GM19035 (cell line): ENCODE measurements at regions not wholly inside any gene's neighbourhood (a gene's known extent, or its start where the extent isn't known, plus 50 kb on each side); places are given as distances from the start of the nearest gene placed in this dataset.
"Not testable (repeated sequence)": the region's sequence is repeated elsewhere in the genome, so short reads cannot be mapped to it uniquely, and the experiment has no call there.

ENCODE experiments used
- ATAC-seq: cut with Tn5 transposase; IDR thresholded peaks from one replicate; pipeline ENCODE4 v1.9.1; 2021; ENCODE audit not compliant: unreplicated experiment

DNA sequence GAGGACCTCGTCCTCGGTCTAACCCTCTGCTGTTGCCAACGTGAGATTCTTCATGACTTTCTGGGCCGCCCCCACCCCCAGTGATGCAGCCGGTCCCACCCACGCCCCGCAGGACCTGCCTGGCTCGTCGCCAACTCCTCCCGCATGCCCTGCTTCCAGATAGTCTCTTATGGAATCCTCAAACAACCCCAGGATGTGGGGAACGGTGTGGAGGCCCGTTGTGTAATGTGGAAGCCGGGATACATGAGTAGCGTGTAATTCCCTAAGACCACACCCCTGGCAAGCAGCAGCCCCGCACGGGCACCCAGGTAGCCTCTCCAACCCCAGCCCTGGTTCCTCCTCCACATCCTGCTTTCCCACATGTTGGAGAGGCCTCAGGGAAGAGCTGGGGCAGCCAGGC is 275.9 kb downstream of the C16orf95 start:
- ATAC-seq, result no peak

DNA sequence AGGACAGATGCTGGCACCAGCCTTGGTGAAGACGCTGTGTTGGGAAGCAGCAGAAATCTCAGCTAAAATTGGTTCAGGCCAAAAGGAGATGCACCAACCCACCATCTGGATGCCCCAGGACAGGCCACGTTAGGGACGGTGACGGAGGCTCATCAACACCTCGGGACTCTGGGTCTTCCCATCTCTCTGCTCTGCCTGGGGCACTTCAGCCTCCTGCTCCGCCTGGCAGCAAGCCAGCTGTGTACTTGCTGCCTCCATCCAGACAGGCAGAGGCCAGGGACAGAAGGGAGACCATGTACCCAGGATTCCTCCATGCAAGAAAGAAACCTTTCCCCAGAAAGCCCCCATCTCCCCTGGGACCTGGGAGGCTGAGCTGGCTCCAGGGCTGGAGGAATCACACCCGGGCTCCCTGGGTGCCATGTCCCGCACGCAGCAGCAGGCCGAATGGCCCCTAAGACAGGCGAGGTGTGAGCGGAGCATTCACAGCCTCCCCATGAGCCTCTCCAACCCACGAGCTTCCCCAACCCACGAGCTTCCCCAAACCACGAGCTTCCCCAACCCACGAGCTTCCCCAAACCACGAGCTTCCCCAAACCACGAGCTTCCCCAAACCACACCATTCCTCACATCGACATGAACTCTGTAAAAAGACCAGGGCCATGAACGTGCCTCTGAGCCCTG is 274.5 kb downstream of the C16orf95 start:
- no peak for ATAC-seq

DNA sequence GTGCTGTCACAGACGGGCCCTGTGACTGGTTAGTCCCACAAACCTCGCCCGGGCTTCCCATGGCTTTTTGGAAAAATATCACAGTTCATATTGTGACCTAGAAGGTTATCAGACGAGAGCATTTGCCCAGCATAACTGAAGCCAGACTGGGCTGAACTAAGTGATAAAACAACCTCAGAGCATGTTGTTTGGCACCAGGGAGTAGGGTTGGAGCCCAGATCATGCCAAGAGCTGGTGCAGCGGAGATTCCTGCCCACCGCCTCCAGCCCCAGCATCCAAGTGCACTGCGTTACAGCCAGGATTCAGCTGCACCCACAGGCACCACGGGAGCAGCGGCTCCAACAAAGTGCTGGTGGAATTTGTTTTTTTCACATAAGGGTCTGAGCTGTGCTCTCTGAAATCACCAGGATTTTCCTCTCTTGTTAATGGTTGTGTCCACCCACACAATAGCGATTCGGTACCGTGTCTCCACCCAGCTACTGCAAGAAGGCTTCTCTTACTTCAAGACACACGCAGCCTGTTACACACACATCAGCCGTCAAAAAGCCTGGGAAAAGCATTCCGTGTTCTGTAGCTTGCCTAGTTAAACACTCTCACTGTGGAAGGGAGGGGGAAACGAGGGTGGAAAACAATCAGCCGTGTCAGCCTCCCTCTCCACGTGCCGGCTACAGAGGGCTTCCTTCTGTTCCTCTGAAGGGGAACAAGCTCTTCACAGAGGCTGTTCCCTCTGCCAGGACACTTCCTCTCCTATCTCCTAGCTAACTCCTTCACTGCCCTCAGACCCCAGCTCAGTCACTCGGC is 273.8 kb downstream of the C16orf95 start:
- ATAC-seq, result no peak

DNA sequence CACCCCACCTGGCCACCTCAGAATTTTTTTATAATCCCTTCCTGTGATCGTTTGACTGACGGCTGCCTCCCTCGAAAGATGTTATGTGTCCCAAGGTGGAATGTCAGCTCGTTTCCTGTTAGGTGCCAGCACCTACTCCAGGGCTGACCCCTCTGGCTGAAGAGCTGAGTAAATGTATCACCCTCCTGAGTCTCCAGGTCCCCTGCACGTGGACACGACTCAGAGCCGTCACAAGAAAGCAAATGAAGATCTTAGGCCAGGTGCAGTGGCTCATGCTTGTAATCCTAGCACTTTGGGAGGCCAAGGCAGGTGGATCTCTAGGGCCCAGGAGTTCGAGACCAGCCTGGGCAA is 273.2 kb downstream of the C16orf95 start:
- ATAC-seq, result no peak

DNA sequence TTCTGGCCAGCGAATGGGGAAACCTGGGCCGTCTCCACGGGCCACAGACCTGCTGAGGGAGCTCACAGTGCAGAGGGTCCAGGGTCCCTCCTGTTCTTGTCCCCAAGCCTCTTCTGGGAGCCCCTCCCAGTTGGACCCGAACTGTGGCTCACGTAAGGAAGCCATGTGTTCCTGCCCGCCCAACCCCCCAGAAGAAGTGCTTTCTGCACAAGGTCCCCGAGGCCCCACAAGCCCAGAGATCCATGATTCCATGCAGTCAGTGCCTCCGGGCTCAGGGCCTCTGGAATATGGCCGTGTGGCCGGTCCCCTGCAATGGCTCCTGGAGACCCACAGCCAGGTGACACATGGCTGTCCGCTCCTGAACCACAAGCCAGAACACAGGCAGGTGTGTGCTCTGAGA is 272.4 kb downstream of the C16orf95 start:
- ATAC-seq, result no peak

DNA sequence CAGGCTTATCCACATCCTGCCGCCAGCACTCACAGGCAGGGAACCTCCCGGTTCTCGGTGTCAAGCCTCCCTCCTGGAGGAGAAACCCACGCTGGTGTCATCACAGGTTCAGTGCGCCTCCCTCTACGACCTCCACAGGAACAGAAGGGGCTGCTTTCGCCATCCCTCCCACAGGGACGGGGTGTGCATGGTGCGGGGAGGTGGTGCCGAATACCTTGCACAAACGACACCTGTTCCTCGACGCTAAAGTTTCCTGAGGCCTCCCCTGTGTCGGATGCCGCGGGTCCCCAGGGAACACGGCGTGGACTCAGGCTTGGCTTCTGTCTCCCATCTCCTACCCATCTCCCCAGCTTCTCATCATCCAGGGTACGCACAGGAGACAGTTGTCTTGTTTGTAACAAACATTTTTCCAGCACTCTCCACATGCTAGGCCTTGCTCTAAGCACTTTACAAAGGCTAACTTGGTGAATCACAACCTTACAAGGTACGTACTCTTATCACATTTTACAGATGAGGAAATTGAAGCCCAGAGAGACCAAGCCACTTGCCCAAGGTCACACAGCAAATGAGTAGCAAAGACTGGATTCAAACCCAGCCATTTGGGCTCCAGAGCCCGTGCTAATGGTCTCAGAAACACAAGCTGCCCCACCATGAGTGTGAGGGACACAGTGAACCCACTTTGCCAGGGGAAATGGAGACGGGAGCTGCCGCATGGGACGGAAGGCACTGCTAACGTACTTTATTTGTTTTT is 271.6 kb downstream of the C16orf95 start:
- no peak for ATAC-seq

DNA sequence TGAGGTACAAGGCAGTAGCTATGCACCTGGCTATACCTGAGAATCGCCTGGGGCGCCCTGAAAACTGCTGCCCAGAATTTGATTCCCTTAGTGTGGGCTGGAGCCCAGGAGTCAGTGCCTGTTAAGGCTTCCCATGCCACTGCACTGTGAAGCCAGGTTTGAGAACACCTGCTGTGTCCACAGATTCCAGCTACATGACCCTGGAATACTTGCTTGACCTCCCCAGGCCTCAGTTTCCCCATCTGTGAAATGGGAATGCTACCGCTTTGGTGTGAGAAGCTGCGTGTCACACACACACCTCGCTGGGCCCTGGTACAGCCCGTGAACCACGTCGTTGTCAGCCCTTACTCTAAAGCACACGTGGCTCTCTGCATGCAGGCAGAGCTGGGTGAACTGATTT is 271.0 kb downstream of the C16orf95 start:
- ATAC-seq, result no peak

DNA sequence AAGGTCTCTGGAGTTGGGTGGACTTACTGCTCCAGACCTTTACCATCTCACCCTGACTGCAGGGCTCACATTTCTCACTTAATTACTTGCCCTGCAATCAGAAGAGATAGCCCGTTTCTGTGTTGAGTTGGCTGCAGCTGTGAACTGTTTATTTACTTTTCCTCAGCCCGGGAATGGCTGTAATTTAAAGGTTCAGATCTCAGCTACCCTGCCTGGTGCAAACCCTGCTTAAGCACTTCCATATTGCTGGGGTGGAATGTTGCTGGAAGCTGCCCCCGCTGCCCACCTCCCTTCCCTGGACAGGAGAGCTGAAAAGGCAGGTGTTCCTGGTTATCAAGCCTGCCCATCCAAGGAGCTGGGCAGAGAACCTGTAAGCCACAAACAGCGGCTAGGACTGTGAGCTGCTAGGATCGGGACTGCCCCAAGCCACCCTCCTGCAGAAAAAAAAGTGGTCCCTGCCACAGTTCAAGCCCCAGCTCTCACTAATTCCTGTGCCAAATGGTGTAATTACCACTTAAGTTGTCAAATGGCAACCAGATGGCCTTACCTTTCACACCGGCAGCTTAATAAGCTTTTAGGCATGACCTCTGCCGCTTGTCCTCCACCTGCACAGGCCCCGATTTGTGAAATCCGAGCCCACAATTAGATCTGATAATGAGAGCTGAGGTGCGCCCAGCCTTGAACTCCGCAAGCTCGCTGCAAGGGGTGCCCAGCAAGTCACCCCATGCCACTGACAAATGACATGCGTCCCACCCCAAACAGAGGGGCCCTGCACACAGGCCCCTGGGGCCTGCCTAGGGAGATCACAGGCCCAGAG is 269.8 kb downstream of the C16orf95 start:
- ATAC-seq, result no peak

DNA sequence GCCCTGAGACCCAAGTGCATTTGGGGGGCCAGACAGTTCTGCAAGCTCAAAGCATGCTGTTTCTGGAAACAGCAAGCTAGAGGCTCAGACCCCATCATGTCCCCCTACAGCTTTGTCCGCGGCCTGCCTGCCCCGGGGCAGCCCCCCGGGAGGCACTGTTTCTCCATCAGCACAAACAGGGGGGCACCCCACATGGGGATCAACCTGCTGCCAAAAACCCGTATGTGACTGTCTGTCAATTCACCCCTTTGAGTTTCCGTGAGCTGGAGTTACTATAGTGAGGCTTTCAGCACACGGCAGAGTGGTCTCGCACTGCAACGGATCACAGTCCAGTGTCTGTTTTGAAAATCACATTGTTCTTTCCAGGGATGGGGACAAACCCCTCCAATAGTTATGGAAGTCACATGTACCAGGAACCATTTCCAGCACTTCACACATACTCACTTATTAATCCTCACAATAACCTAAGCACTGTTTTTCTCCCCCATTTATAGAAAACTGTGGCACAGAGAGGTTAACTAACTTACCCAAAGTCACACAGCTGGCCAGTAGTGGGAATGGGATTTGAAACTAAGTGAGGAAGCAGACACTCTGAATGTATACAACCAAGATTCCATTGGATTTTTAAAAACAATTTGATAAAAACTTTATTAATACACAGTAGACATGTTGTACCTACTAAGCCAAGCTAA is 269.0 kb downstream of the C16orf95 start:
- no peak for ATAC-seq

DNA sequence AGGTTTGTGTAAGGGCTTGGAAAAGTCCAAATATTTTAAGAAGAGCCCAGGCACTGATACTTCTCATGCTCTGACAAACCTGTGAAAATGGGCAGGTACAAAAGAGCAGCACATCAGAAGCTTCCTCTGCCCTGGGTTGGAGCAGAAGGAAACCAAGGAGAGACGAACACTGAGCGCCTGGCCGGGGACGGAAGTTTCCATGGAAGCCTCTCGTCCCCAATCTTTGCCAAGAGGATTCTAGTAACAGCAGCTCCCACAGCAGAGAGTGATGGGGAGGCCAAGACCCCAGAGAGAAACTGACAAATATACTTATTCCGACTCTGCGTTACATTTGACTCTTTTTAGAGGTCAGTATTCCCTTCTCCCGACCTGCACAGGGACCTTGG is 268.5 kb downstream of the C16orf95 start:
- ATAC-seq, result no peak

DNA sequence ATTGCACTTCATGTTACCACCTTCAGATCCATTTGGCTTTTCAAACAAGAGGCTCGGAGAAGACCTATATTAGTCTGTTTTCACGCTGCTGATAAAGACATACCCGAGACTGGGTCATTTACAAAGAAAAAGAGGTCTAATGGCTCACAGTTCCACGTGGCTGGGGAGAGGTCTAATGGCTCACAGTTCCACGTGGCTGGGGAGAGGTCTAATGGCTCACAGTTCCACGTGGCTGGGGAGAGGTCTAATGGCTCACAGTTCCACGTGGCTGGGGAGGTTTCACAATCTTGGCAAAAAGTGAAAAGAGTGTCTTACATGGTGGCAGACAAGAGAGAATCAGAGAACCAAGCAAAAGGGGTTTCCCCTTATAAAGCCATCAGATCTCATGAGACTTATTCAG is 268.0 kb downstream of the C16orf95 start:
- ATAC-seq, result not testable (repeated sequence)

DNA sequence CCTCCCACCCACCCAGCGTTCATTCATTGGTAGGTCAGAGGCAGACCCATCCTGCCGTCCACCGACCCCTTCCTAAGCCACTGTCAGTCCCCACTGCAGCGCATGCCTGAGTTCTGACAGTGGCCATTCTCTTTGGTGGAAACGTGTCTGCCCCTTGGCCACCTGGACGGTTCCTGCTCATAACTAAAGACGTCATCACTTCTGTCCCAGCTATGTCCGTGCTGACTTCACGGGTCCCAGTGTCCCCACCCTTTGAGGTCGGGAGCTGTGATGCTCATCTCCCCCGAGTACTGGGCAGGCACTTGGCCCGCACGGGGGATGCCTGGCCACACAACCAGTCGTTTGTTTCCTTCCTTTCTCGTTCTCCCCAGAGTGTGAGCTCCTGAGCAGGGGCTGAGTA is 267.1 kb downstream of the C16orf95 start:
- no peak for ATAC-seq

DNA sequence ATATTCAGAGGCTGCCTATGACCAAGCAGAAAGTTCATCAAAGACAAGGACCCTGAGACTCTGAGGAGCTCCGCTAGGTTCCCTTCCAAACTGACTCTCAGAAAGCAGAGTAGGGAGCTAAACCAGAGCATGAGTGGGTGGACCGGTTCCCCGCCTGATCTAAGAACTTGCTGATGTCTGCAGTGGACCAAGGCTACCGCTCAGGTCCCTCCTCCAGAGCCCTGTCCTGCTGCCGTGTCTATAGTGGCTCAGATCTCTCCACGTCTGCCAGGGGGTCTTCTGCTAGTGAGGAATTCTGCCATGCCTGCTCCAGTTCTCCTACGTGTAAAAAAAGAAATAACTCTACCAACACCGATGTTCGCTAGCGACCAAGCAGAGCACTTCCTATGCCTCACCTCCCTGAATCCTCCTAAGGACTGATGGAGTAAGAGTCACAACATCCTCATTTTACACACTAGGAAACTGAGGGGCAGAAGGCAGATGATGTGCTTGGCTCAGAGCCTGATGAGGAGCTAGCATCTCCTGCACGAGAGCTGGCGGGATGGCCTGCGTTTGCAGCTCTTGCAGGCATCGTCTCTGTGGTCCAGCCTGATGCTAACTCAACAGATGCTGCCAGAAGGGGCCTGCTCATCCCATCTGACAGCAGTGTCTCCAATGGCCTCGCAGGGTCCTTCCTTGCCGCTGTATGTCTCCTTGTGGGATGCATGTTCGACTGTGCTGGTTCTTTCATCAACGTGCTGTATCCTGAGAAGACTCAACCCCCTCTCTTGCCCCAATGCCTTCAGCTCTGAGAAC is 265.5 kb downstream of the C16orf95 start:
- no peak for ATAC-seq

DNA sequence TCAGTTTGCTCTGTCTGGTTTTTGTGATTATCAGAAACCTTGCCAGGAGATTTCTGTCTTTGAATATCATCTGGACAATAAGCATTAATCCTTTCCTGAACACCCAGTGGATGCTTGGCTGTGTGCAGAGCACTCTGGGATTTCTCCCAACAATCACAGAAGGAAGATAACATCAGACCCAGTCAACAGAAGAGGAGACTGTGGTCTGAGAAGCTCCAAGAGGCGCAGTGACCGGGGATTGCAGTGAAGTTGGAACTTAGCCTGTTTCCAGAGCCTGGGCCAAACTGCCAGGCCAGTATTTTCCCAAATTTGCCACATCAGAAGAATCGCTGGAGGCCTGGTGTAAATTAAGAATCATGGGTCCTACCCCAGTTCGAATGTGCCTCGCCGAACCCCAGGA is 264.7 kb downstream of the C16orf95 start:
- ATAC-seq, result no peak

DNA sequence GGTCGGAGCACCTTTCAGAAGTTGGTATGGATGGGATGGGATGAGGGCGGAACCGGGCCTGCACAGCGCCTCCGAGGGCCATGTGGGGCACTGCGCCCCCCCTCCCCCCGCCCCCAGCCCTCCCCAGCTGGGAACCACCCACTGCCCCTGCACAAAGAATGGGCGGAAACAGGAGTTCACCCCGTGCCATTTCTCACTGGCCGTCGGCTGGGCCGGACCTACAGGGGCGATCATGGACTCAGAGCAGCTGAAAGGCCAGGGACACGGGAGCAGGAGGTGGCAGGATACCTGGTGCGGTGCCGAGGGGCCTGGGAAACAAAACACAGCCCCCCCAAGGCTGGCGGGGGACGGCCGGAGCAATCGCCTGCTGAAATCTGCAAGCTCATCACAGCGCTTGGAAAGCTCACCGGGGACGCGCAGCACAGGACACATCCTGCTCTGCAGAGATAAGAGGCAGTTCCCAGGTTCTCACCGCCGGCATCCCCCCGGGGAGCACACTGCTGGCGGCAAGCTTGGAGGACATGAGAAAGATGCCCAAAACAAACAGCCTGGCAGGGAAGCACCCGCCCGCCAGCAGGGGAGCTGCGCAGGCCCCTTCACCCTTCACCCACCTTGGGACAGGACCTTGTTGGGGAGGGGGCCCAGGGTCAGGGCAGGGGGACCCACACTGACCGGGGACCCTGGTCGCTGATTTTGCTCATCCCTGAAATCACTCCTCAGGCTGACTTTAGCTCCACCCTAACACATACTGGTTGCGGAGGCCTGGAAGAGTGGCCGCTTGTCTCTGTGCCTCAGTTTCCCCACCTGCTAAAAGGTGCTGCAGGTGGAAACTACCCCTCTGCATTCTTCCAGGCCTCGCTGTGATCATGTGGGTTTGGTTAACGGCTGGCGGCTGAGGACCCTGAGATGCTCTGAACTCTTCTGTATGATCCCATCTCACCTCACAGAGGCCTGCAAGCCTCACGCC is 263.9 kb downstream of the C16orf95 start:
- no peak for ATAC-seq

DNA sequence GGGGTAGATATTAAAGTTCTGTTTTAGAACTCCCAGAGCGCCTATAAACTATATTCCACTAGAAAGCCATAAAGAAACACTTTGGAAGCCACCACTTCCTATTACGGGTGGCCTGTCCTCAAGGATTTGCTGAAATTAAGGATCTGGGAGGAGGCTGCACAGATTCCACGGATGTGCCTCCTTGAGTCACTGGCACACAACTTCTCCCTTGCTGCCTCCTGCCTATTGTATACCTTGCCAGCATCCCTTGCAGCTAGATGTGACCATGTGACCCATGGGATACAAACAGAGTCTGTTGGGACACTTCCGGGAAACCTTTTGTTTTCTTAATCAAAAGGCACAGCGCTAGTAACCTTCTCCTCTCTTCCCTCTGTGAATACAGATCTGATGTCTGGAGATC is 263.0 kb downstream of the C16orf95 start:
- ATAC-seq, result no peak

DNA sequence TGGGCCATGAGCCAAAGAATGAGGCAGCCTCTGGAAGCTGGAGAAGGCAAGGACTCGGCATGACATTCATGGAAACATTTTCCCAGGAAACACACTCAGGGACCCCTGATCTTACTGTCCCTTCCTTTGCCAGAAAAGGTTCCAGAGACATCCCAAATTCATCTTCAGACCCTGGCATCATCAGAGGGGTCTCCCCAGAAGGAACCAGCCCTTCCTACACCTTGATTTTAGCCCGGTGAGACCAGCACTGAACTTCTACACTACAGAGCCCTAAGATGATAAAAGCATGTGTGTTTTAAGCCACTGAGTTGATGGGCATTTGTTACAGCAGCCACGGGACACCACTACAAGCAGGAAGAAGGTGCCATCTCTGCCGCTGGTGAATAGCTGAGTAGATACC is 262.3 kb downstream of the C16orf95 start:
- no peak for ATAC-seq

DNA sequence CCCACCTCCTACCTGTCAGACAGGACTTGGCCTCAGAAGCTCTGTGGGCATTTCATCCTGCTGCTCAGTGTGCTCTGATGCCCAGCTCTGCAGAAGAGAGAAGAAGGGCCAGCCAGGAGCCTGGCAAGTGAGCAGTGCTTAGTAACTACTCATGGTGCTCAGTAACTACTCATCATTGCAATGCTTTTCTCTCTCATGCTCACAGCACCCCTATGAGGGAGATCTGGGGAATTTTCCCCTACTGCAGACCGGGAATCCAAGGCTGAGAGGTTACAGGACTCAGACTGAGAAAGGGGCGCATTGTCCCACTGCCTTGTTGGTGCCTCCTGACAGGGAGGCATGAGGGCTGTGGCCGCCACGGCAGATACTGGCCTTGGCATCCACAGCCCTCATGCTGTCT is 261.1 kb downstream of the C16orf95 start:
- no peak for ATAC-seq

DNA sequence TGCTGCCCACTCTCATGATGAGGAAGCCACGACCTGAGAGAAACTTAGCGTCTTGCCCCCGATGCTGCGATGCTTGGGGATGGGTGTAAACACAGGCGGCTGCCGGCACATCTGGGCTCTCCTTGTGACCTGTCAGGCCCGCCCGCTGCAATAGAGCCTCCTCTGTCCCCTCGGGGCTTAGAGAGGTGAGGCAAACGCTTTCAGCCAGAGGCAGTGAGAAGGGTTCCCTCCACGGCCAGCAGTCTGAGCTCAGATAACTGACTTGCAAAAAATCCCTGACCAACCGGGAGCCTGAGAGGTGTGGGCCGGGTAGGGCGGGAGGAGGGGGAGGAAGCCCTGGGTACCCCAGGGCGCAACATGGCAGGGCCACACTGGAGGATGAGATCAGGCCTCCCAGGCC is 260.6 kb downstream of the C16orf95 start:
- no peak for ATAC-seq
